ENCODE measurements at regions not wholly inside any gene's neighbourhood (a gene's known extent, or its start where the extent isn't known, plus 50 kb on each side); places are given as distances from the start of the nearest gene placed in this dataset.

DNA sequence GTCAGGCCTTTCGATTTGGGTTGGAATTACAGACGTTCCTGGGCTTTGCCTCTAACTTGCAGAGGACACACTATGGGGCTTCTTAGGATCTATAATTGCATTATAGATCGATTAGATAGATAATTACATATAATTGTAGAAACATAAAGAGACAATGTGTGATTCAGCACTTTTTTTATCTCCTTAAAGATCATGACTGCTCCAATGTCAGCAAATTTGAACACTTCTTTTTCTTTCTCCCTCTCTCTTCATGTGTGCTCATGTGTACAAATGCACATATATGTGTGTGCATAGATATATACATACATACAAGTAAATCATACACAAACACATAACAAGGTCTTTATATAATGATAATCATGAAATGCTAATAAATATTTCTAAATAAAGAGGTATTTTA is 1261.2 kb upstream of the SLC39A10 start:
- TF ChIP-seq, protein P1, sequence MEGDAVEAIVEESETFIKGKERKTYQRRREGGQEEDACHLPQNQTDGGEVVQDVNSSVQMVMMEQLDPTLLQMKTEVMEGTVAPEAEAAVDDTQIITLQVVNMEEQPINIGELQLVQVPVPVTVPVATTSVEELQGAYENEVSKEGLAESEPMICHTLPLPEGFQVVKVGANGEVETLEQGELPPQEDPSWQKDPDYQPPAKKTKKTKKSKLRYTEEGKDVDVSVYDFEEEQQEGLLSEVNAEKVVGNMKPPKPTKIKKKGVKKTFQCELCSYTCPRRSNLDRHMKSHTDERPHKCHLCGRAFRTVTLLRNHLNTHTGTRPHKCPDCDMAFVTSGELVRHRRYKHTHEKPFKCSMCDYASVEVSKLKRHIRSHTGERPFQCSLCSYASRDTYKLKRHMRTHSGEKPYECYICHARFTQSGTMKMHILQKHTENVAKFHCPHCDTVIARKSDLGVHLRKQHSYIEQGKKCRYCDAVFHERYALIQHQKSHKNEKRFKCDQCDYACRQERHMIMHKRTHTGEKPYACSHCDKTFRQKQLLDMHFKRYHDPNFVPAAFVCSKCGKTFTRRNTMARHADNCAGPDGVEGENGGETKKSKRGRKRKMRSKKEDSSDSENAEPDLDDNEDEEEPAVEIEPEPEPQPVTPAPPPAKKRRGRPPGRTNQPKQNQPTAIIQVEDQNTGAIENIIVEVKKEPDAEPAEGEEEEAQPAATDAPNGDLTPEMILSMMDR (IDR thresholded peaks at IDR 0.05), result no peak
- no peak for TF ChIP-seq ZFX (IDR thresholded peaks at IDR 0.05; ENCODE audit: borderline replicate concordance)

Data from 22Rv1 (cell line).